ENCODE measurements at regions not wholly inside any gene's neighbourhood (a gene's known extent, or its start where the extent isn't known, plus 50 kb on each side); places are given as distances from the start of the nearest gene placed in this dataset.

GRCh38 chr3:22858486-22858885 lies 344.6 kb upstream of the UBE2E2 start:
- no peak overlapping the region for H3K4me3 ChIP-seq (ENCODE audit: low read depth, low read length, poor library complexity, severe bottlenecking)
- TF ChIP-seq EZH2 (IDR thresholded peaks at IDR 0.05; ENCODE audit: borderline replicate concordance, low read length) (no peak), CTCF (IDR thresholded peaks at IDR 0.05; ENCODE audit: low read length) (no peak)
- H4K20me1 ChIP-seq (ENCODE audit: insufficient read depth, low read length), result no peaks in the 10 kb centered on the region
- H3K79me2 ChIP-seq (ENCODE audit: insufficient read depth, low read length), result no peaks in the 10 kb centered on the region
- no peaks in the 10 kb centered on the region for H3F3A ChIP-seq (ENCODE audit: insufficient read depth, low read length)
- H3K27ac ChIP-seq (ENCODE audit: low read depth, low read length, poor library complexity, severe bottlenecking), result no peak overlapping the region
- no peaks in the 10 kb centered on the region for H3K4me1 ChIP-seq (ENCODE audit: insufficient read depth, low read length, severe bottlenecking)
- no peak overlapping the region for H3K9ac ChIP-seq (ENCODE audit: low read length)
- H3K4me2 ChIP-seq (ENCODE audit: low read length), result no peak overlapping the region
- no peak overlapping the region for H2AFZ ChIP-seq (ENCODE audit: low read length)
- no peaks in the 10 kb centered on the region for H3K27me3 ChIP-seq (ENCODE audit: insufficient read depth, low read length)
- H3K9me3 ChIP-seq (ENCODE audit: low read length), result no peaks in the 10 kb centered on the region
- no peaks in the 10 kb centered on the region for H3K9me2 ChIP-seq (ENCODE audit: low read depth, low read length)
- no peaks in the 10 kb centered on the region for H3K36me3 ChIP-seq (ENCODE audit: insufficient read depth, low read length)

DNA sequence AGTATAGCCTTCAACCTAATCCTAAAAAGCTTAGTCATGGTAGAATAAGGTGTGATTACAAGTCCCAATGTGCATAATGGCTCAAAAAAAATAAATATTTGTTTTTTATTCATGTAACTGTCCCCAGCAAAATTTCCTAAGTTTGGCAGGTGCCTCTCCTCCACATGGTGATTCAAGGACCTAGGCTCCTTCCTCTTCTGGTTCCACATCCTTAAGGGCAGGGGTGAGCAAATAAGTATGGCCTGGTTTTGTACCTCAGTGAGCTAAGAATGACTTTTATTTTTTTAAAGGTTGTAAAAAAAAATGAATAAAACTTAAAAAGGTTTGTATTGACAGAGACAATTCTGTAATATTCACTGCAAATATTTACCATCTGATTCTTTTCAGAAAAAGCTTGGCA lies 343.5 kb upstream of the UBE2E2 start:
- Histone ChIP-seq H3K79me2 (ENCODE audit: insufficient read depth, low read length) (no peaks in the 10 kb centered on the region), H3K4me2 (ENCODE audit: low read length) (no peak overlapping the region), H3K4me1 (ENCODE audit: insufficient read depth, low read length, severe bottlenecking) (no peaks in the 10 kb centered on the region), H3K36me3 (ENCODE audit: insufficient read depth, low read length) (no peaks in the 10 kb centered on the region), H3F3A (ENCODE audit: insufficient read depth, low read length) (no peaks in the 10 kb centered on the region), H2AFZ (ENCODE audit: low read length) (no peak overlapping the region), H3K9me3 (ENCODE audit: low read length) (no peaks in the 10 kb centered on the region), H3K27me3 (ENCODE audit: insufficient read depth, low read length) (no peaks in the 10 kb centered on the region), H3K4me3 (ENCODE audit: low read depth, low read length, poor library complexity, severe bottlenecking) (no peak overlapping the region), H3K27ac (ENCODE audit: low read depth, low read length, poor library complexity, severe bottlenecking) (no peak overlapping the region), H3K9ac (ENCODE audit: low read length) (no peak overlapping the region), H4K20me1 (ENCODE audit: insufficient read depth, low read length) (no peaks in the 10 kb centered on the region), H3K9me2 (ENCODE audit: low read depth, low read length) (no peaks in the 10 kb centered on the region)
- TF ChIP-seq CTCF (IDR thresholded peaks at IDR 0.05; ENCODE audit: low read length), result no peak
- TF ChIP-seq EZH2 (IDR thresholded peaks at IDR 0.05; ENCODE audit: borderline replicate concordance, low read length), result no peak

DNA sequence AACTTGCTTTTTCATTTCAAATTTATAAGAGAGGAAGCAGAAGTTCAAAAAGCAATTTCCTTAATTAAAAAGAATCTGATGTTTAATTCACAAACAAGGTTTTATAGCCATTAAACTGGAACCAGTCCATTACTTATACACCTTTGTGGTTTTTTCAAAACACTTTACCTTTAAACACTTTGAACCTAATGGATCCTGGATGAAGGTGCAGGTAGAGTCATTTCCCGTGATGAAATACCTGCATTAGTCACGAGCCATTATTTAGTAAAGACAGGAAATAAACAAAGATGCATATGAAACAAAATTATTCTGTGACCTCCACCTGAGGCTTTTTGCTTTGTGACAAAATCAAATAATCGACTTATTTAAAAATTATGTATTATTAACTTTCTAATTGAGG lies 341.7 kb upstream of the UBE2E2 start:
- no peak overlapping the region for H3K4me2 ChIP-seq (ENCODE audit: low read length)

More for the DNA sequence above, 341.7 kb upstream of the UBE2E2 start:
- Histone ChIP-seq H3K27me3 (ENCODE audit: insufficient read depth, low read length) (no peaks in the 10 kb centered on the region), H3K27ac (ENCODE audit: low read depth, low read length, poor library complexity, severe bottlenecking) (no peak overlapping the region), H3K9me2 (ENCODE audit: low read depth, low read length) (no peaks in the 10 kb centered on the region), H3K9ac (ENCODE audit: low read length) (no peak overlapping the region), H3K79me2 (ENCODE audit: insufficient read depth, low read length) (no peaks in the 10 kb centered on the region), H3K4me3 (ENCODE audit: low read depth, low read length, poor library complexity, severe bottlenecking) (no peak overlapping the region), H4K20me1 (ENCODE audit: insufficient read depth, low read length) (no peaks in the 10 kb centered on the region), H3F3A (ENCODE audit: insufficient read depth, low read length) (no peaks in the 10 kb centered on the region), H3K9me3 (ENCODE audit: low read length) (no peaks in the 10 kb centered on the region), H3K4me1 (ENCODE audit: insufficient read depth, low read length, severe bottlenecking) (no peaks in the 10 kb centered on the region), H3K36me3 (ENCODE audit: insufficient read depth, low read length) (no peaks in the 10 kb centered on the region), H2AFZ (ENCODE audit: low read length) (no peak overlapping the region)
- TF ChIP-seq CTCF (IDR thresholded peaks at IDR 0.05; ENCODE audit: low read length), result no peak
- TF ChIP-seq EZH2 (IDR thresholded peaks at IDR 0.05; ENCODE audit: borderline replicate concordance, low read length), result no peak
